Stimulated activated CD8-positive, alpha-beta memory T cell treated with anti-CD3 and anti-CD28 coated beads, Interleukin-12 subunit alpha, Interleukin-12 subunit beta, amount 100 ng/mL, for 1 hour (primary cell): ENCODE measurements at regions not wholly inside any gene's neighbourhood (a gene's known extent, or its start where the extent isn't known, plus 50 kb on each side); places are given as distances from the start of the nearest gene placed in this dataset.
"Not testable (repeated sequence)": the region's sequence is repeated elsewhere in the genome, so short reads cannot be mapped to it uniquely, and the experiment has no call there.

Experiments used
- DNase-seq: peaks from one replicate; pipeline ENCODE4 v3.0.0-alpha.2; 2020; ENCODE audit warnings: low read depth

DNA sequence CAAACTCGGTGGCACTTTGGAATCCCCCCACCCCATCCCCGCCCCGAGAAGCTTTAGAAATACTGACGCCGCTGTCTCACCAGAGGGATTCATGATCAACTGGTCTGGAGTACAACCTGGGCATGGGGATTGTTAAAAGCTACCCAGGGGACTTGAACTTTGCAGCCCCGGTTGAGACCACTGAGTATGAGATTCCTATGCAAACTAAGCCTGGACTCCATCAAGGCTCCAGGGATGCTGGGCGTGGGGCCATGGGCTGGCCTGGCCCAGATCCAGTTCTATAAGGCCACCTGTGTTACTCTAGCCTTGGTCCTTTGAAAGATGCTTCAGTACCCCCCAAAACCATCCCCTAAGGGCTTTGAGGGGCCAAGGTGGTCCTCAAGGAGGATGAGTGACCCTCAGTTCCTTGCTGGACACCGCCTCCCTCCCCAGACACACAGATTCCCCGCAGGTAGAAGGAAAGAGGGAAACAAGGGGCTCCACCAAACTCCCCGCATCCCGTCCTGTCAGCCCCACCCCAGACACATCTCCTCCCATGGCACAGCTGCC is 68.5 kb downstream of the MRPL36 start:
- no peak for DNase-seq

DNA sequence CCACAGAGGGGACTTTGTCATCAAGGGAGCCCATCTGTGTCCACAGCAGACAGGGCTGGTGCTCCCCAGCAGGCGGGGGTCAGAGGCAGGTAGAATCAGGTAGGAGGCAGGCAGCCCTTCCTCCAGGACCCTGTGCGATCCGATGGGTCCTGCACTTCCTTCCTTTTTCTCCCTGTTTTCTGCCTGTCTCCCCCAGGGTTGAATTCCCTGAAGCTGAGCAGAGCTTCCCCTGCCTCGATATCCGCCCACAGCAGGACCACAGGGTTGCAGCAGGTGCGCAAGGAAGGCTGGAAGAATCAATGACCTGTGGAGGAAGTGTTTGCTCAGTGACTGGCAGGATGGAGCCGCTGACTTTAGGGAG is 69.2 kb downstream of the MRPL36 start:
- no peak for DNase-seq

DNA sequence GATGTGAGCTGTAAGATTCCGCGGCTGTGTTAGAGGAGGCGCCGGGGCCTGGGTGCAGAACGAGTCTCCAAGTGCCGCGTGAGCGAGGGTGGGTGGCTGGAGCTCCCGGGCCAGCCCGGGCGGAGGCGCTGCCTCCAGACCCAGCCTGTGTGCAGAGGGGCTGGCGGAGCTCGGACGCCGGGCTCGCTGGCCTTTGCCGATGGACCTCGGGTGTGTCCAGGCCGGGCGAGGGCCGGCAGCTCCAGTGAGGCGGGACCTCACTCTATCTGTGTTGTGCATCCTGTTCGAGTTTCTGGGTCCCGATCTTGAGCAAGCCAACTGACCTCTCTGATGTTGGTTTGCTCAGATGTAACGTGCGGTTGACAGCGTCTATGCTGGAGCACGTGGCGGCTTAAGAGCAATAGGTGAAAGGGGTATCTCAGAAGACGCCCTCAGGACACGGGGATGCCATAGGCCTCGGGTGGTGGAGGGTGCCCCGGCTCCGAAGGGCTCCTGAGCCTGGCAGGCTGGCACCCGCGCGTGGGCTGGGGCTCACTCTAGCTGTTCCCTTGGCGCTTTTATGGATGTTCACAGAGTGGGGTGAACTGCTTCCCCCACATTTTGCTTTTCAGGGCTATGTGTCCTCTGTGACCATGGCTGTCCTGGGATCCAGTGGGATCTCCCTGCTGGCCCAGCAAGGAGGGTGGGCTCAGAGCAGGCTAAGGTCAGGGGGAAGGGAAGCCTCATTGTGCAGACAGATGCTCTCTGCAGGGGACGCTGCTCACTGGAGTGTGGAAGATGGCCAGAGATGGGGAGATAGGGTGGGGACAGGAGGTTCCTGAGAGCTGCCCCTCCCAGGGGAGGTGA is 69.8 kb downstream of the MRPL36 start:
- no peak for DNase-seq

DNA sequence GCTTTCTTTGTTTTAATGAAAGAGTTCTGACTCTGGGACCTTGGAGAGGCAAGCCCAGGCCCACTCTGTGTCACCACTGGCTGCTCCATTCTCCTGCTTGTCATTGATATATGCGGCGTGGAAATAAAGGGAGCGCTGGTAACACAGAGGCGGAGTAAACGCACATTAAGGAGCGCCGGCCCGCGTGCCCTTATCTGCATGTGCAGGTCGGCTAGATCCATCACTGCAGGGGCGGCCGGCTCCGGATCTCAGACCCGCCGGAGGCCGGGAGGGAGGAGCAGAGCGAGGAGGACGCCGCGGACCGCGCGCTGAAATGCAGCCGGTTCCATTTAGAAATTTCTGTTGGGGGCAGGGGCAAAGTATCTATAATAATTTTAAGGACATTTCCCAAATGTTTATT is 70.8 kb downstream of the MRPL36 start:
- DNase-seq = no peak

DNA sequence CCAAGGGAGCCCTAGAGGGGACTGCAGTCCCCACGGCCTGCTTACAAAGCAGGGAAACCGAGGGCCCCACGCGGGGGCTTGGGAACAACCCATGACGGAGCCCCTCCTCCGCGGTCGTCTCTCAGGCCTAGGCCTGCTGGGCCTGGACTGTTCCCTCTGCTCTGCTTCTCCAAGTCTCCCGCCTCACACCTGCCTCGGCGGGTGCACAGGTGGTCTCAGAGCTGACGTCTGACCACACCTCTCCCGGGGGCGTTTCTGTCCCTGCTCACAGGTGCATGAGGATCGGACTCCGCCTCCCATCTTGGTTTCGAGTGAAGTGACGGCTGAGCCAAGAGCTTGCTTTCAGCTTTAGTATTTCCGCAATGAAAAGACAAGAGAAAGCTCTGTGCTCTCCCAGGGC is 72.1 kb downstream of the MRPL36 start:
- no peak for DNase-seq

DNA sequence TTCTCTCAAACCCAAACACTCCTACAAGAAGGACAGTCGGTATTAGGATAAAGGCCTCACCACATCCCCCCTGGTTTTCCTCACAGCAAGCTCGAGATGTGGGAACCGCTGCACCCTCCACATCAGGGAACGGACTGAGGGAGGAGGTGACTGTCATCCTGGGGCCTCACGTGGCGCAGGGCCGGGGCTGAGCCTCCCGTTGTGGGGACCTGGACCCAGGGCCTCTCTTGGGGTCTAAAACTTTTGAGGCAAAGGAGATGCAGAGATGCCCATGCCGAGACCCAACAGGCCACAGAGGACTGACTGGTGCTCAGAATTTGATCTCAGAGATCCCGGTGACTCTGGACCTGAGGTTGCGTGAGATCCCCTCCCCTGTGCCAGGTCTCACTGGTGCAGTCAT is 72.7 kb downstream of the MRPL36 start:
- DNase-seq = no peak

DNA sequence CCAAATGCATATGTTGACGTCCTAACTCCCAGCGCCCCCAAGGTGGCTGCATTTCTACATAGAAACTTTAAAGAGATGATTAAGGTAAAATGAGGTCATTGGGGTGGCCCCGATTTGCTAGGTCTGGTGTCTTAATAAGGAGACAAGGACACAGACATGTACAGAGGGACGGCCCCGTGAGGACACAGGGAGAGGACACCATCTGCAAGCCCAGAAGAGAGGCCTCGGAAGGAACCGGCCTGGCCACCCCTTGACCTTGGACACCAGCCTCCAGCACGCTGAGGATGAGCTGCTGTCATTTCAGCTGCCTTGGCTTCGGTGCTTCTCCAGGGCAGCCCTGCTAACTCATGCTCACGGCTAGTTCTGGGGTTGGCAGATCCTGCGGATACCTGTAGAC is 73.2 kb downstream of the MRPL36 start:
- no peak for DNase-seq

DNA sequence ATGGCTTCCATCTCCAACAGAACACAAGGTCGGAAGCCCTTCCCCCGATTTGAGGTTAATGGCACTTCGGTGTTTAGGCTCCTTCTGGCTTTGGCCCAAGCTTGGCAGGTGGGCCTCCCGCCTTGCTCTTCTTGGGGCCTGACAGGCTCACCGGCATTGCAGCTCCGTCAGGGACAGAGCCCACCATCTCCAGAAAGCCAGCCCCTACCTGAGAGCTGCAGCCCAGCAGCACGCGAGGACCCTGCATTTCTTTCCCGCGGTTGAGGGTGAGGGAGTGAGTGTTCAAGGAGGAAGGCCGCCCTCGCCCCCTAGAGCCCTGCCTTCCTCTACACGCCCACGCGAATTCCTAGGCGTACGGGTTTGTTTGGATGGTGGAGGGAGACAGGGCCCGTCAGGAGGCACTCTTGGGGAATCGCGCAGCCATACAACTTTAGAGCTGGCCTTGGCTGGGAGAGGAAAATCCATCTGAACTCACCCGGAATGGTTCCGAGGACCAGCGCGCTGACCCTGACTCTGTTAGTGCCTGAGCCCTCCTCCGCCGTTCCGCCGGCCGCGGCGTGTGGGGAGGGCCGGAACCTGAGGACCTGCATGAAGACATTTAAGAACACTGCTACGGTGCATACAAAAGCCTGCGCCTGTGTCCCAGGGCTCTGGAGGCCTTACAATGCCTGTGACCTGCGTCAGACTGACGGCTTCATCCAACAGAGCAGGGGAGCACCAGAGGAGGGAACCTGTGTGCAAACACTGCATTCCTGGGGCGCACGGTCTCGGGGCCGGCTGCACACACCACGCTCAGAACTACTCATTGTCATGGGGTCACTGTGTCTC is 73.8 kb downstream of the MRPL36 start:
- no peak for DNase-seq

DNA sequence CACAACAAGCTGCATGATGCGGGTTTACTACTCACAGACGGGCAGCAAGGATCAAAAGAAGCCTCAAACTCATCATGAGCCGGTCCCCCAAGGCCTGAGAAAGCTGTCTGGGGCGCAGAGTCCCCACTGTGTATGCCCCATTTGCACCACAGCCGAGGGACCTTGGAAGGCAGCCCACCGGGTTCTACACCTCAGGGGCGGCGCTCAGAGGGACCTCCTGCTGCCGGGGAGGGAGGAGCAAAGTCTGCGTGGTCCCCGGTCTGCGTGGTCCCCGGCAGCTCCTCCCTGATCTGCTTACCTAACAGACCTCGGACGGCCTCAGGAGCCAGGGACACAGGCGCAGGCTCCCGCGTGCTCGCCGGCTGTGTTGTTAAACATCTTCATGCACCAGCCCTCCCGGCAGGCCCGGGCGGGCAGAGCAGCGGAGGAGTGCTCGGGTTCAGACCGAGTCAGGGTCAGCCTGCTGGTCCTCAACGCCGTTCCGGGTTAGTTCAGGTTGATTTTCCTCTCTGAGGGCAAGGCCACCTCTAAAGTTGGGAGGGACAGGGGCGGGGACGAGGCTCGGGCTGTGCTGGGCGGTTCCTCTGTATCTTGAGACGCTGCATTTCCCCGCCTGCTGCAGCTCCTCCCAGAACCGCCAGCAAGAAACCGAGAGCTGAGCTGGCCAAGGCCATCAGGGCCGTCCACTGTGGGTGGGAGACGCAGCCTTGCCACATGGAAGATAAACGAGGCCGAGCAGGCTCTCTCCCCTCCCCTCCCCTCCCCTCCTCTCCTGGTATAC is 74.6 kb downstream of the MRPL36 start:
- no peak for DNase-seq

DNA sequence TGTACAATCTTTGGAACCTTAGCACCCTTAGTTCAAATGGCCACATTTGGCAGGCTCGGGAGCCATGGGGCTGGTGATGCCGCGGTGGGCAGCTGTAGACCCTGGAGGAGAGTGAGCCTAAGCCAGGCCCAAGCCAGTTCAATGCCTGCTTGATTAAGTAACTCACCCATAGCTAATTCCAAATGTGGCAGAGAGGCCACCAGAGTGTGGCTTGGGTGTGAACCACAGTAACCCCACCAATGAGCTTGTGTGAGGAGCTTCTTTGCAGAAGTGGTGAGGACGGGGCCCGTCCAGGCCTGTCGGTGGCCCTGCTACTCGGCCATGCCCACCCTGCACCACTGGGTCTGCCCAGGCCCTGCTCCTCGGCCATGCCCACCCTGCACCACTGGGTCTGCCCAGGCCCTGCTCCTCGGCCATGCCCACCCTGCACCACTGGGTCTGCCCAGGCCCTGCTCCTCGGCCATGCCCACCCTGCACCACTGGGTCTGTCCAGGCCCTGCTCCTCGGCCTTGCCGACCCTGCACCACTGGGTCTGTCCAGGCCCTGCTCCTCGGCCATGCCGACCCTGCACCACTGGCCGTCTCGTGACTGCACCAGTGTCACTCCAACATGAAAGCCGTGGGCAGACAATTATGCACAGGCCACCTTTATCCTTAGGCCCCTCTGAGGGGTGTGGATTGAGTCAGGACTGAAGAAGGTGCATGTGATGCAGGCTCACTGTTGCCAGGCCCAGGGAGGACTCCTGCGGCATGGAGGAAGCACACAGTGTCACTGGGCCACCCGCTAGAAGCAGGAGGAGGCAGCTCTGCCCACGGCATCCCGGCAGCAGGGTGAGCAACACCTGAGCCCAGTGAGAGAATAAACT is 75.4 kb downstream of the MRPL36 start:
- no peak for DNase-seq

DNA sequence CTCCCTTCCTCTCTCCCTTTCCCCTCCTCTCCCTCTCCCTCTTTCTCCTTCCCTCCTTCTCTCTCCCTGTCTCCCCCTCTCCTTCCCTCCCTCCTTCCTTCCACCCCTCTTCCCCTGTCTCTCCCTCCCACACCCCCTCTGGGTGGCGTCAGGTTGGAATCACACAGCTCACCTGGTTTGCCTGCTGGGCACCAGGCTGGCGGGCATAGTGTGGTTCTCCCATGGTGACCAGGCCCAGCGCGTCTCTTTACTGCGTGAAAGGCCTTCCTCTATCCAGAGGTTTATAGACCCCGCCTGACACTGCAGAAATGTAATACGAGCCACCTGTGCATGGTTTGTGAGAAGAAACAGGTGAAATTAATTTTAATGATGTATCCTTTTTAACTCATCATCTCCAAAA is 76.2 kb downstream of the MRPL36 start:
- no peak for DNase-seq

DNA sequence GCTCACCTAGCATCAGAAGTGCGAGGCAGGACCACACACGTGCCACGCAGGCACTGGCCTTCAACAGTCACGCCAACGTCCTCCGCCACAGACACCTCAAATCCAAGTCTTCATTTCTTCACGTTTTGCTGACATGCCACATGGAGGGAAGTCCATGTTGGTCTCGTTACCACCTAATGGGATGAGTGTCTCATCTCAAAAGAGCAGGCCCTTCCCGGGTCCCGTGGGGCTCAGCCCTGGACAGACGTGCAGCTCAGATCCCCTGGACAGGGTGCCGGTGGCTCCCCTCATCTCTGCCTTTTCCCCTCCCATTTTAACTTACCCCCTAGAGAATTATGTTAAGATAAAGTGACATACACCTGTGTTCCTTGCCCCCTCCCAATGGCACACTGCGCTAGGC is 76.8 kb downstream of the MRPL36 start:
- DNase-seq = no peak

DNA sequence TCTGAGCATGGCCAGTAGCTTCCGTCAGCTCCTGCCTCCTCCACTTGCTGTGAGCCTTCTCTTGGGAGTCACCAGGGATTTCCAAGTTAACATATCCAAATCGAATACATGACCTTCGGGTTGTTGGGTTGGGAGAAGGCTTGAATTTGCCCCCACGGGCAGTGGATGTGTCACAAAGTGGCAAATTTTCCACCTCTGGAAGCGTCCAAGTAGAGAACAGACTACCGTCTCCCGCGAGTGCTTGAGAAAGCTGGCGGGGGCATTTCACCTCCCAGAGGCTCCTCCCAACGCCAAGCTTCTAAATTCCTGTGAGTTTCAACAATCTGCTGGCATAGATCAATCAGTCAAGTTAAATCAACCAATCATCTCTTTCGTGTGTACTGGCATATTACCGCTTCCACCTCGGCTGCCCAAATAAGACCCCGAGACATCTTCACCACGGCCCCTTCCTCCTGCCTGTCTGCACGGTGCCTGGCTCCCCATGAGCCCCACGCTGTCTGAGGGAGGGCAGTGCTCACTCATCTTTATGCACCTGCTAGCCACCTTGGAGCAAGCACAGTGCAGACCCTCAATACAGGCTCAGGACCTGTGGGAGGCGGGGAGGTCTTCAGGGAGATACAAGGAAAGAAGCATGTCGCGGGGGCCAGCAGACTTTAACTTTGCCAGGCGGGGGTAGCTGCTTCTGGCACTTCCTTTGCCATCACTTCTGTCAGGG is 79.1 kb downstream of the MRPL36 start:
- no peak for DNase-seq

DNA sequence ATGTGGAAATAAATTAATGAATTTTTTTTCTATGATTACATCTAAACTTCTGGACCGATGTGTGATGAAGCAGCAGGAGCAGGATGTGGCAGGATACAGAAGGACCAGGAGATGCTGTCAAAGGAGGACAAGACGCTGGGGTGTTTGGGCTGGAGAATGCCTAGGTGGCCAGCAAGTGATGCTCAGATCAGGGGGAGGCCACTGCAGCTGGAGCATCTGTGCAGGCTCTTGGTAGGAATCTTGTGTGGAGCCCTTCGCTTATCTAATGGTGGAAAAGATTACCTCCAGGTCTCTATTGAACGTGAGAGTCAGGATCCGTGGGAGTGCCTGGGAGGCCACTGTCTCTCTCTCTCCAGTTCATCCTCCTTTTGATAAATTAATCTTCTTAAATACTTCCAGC is 79.8 kb downstream of the MRPL36 start:
- DNase-seq = no peak

DNA sequence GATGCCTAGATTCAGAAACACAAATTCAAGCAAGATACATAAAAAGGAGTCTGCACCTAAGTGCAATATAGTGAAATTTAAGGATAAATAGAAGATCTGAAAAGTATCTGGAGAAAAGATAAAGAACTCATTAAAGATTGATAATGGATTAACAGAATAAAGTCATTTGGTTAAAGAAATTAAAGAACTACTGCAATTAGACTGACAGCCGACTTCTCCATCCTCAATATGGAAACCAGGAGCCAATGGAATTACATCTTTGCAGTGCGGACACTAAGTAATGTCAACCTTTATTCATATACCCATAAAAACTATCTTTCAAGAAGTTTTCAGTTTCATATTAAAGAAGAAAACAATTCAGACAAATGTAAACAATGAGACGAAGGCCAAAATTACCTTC is 81.0 kb downstream of the MRPL36 start:
- no peak for DNase-seq

DNA sequence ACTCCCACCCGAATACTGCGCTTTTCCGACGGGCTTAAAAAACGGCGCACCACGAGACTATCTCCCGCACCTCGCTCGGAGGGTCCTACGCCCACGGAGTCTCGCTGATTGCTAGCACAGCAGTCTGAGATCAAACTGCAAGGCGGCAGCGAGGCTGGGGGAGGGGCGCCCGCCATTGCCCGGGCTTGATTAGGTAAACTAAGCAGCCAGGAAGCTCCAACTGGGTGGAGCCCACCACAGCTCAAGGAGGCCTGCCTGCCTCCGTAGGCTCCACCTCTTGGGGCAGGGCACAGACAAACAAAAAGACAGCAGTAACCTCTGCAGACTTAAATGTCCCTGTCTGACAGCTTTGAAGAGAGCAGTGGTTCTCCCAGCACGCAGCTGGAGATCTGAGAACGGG is 89.5 kb downstream of the MRPL36 start:
- not testable (repeated sequence) for DNase-seq

DNA sequence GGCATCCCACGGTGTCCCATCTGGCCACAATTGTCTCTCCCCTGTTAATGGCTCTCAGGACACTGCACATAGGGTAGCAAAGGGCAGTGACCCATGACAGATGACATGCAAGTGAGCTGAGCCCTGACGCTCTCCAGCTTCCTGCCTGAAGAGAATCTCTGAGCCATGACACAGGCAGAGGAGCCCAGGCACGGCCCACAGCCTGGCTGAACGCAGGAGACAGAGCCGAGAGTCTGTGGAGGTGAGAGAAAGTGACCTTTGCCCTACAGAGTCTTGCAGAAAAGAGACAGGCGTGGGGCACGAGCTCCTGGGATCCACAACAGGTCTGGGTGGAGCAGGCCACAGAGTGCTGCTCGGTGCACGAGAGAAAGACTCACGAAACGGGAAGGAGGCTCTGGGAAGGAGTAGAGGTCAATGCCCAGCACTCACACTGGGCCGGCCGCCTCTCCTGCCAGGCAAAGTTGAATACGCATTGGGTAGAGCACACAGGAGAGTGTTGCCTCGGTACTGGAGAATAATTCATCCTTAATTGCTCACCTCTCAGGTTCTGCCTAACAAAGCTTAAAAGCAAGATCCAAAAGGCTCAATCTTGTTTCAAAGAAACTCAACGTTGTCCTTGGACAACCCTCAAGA is 90.3 kb downstream of the MRPL36 start:
- DNase-seq = no peak

DNA sequence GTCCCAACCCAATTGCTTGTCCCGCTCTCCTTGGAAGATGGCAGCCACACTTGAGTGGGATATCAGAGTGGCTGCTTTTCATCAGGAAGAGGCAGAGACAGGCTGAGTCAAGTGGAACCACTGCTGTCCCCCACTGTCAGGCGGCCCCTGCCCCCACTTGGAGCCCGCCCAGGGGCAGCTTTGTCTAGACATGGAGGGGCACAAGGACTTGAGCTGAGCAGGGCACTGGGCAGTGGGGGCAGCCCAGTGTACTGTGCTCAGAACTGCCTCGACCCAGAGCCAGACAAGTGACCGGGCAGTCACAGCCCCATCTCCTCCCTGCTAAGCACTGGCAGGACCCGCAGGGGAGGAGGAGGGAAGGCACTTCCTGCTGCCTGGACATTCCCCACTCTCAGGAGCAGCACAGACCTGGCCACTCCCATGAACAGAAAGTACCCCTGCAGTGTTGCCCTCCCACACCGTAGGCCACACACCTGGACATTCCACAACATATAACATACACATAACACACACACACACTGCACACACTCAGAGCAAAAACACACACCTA is 91.0 kb downstream of the MRPL36 start:
- DNase-seq = no peak

DNA sequence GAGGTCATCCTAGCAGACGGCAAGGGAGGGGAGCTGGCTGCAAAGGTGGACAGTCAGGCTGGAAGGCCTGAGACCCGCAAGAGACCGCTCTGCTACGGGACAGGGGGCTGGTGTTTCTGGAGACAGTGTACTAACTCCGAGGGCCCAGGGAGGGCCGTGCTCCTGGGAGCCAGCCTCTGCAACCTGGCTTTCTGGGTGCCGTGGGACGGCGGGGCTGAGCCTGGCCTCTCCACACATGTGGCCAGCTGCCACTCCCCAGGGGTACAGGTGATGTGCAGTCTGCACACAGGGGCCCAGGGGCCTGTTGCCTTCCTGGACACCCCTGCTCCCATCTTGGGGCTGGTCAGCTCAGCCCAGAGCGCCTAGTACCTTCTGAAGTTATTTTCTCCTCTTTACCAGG is 92.2 kb downstream of the MRPL36 start:
- no peak for DNase-seq

DNA sequence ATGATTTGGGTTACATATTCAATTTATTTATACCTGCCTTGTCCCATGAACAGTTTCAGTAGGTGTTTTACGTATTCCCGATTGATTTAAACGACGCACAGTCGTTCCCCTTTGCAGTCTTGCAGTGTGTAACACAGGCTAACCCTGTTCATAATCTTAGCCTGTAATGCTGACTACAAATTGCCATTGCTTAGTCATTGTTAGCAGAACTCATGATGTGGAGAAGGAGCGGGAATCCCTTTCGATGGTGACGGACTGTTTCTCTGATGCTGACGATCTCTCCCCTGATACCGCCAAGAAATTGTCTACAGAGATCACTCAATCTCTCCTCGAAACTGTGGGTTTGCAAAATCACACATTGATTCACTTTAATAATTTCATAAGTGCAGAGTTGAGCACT is 93.2 kb downstream of the MRPL36 start:
- DNase-seq = no peak
